ENCODE measurements at regions not wholly inside any gene's neighbourhood (a gene's known extent, or its start where the extent isn't known, plus 50 kb on each side); places are given as distances from the start of the nearest gene placed in this dataset.

DNA sequence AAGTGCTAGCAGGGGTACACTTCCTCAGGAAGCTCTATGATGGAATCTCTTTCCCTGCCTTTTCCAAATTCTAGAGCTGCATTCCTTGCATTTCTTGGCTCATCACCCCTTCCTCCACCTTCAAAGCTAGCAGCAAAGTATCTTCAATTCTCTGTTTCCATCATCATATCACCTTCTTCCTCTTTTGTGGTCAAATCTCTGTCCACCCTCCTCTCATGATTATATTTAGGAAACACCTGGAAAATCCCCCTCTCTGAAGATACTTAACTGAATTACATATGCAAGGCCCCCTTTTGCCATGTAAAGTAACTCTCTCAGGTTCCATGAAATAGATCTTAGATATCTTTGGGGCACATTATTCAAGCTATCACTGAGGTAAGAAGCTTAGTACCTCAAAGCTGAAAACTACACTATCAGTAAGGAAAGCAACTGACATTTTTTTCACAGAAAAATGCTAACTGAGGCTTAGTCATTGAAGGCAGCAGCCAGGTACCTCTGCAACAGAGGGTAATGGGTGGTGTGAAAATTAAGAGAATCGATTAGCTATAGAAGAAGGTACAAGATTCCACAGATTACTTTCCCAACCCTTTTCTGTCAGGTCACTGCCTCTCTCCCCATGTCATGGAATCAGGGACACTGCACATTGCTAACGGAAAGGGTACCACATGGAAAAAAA lies 197.3 kb downstream of the MACC1 start:
- H3K9ac ChIP-seq (ENCODE audit: low read depth in 2 of 2, low read length in 2 of 2): no peak overlapping the region
- no peaks in the 10 kb centered on the region for H3K9me3 ChIP-seq
- no peaks in the 10 kb centered on the region for H3K27me3 ChIP-seq
- H3K27ac ChIP-seq: no peak overlapping the region
- no peaks in the 10 kb centered on the region for H3K4me1 ChIP-seq
- H3K36me3 ChIP-seq: no peaks in the 10 kb centered on the region
- intact Hi-C loops (cut with DNase I): no loop called here
- TF ChIP-seq, protein P1, sequence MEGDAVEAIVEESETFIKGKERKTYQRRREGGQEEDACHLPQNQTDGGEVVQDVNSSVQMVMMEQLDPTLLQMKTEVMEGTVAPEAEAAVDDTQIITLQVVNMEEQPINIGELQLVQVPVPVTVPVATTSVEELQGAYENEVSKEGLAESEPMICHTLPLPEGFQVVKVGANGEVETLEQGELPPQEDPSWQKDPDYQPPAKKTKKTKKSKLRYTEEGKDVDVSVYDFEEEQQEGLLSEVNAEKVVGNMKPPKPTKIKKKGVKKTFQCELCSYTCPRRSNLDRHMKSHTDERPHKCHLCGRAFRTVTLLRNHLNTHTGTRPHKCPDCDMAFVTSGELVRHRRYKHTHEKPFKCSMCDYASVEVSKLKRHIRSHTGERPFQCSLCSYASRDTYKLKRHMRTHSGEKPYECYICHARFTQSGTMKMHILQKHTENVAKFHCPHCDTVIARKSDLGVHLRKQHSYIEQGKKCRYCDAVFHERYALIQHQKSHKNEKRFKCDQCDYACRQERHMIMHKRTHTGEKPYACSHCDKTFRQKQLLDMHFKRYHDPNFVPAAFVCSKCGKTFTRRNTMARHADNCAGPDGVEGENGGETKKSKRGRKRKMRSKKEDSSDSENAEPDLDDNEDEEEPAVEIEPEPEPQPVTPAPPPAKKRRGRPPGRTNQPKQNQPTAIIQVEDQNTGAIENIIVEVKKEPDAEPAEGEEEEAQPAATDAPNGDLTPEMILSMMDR (IDR thresholded peaks at IDR 0.05): no peak
- DNase-seq: no peak
- no peak overlapping the region for H3K4me3 ChIP-seq

DNA sequence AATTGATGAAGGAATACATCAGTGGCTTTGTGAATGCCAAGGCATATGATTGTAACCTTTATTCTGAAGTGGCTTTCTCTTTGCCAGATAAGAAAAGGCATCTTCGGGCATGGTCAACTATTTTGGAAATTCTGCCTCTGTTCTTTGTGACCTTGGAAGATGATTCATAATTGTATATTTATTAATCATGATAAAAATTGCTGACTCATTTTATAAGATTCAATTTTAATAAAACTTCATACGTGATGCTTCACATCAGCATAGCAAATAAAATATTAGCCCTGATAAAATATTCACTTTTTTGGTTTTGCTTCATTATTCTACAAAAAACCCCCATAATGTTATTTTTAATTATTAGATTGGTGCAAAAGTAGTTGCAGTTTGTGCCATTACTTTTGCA lies 200.5 kb downstream of the MACC1 start:
- Histone ChIP-seq H3K36me3 (no peaks in the 10 kb centered on the region), H3K9me3 (no peaks in the 10 kb centered on the region), H3K9ac (ENCODE audit: low read depth in 2 of 2, low read length in 2 of 2) (no peak overlapping the region), H3K27me3 (no peaks in the 10 kb centered on the region), H3K4me1 (no peaks in the 10 kb centered on the region), H3K27ac (no peak overlapping the region), H3K4me3 (no peak overlapping the region)
- no peak for DNase-seq
- intact Hi-C loops (cut with DNase I): no loop called here
- TF ChIP-seq, protein P1 (IDR thresholded peaks at IDR 0.05): no peak

DNA sequence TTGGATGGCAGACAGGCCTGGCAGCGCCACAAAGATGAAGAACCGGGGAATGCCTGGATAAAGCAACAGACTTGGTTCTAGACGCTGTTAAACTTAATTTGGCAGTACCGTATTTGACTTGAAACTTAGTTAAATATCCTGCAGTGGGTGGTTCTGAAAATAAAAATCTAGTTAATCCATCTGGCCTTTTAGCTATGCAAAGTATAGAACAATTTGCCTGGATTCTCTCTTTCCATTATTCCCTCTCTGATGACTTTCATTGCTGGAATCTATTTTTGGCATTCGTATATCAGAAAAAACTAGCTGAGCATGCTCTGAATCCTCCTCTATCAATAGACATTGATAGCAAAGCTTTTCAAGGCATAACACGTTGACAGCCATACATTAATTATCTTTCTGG lies 203.6 kb downstream of the MACC1 start:
- no peak for DNase-seq
- H3K4me3 ChIP-seq: no peak overlapping the region
- intact Hi-C loops (cut with DNase I): no loop called here

DNA sequence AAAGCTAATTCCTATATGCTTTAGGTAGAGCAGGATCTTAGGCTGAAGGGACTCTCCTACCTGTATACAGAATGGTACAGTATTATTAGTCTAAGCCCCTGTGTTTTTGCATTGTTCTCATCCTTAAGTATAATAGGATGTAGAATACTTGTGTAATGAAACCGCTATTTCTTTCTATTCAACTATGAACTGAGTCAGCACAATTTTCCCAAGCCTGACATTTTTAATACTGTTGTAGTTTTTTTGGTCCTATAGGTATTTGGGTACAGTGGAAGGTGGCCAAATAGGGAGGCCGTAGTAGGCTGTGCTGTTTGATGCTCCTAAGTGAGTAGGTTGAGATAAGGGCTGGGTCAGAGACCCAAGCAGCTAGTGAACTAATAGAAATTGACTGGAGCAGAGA lies 205.1 kb downstream of the MACC1 start:
- DNase-seq: no peak
- TF ChIP-seq, protein P1 (IDR thresholded peaks at IDR 0.05): no peak
- no peak overlapping the region for H3K4me3 ChIP-seq
- H3K9ac ChIP-seq (ENCODE audit: low read depth in 2 of 2, low read length in 2 of 2): no peak overlapping the region
- H3K27ac ChIP-seq: no peak overlapping the region
- no peaks in the 10 kb centered on the region for H3K9me3 ChIP-seq
- H3K4me1 ChIP-seq: no peaks in the 10 kb centered on the region
- no peaks in the 10 kb centered on the region for H3K36me3 ChIP-seq
- H3K27me3 ChIP-seq: no peaks in the 10 kb centered on the region
- intact Hi-C loops (cut with DNase I): no loop called here

More for the DNA sequence above, 203.6 kb downstream of the MACC1 start:
- H3K9ac ChIP-seq (ENCODE audit: low read depth in 2 of 2, low read length in 2 of 2): no peak overlapping the region
- no peaks in the 10 kb centered on the region for H3K36me3 ChIP-seq
- TF ChIP-seq, protein P1 (IDR thresholded peaks at IDR 0.05): no peak
- no peaks in the 10 kb centered on the region for H3K9me3 ChIP-seq
- H3K4me1 ChIP-seq: no peaks in the 10 kb centered on the region
- H3K27me3 ChIP-seq: no peaks in the 10 kb centered on the region
- H3K27ac ChIP-seq: no peak overlapping the region

DNA sequence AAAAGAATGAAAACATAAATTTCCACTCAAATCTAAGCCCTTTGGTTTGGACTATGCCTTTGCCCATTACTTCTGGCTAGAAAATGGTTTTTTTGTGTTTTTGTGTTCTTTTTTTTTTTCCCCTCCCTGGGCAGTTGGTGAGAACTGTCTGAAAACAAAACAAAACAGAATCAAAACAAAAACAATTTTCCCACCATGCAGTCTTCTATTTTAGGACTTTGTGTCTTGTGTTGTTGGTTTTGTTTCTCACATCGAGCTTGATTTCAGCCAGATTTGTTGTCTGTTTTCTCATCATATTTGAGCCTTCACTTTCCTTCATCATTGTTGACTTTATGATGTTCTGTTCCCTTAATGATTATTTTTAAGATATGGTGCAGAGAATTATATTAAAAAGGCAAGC lies 206.3 kb downstream of the MACC1 start:
- no peaks in the 10 kb centered on the region for H3K9me3 ChIP-seq
- no peak overlapping the region for H3K4me3 ChIP-seq
- TF ChIP-seq, protein P1 (IDR thresholded peaks at IDR 0.05): no peak
- no peaks in the 10 kb centered on the region for H3K36me3 ChIP-seq
- H3K4me1 ChIP-seq: no peaks in the 10 kb centered on the region
- no peaks in the 10 kb centered on the region for H3K27me3 ChIP-seq
- intact Hi-C loops (cut with DNase I): no loop called here
- no peak overlapping the region for H3K9ac ChIP-seq (ENCODE audit: low read depth in 2 of 2, low read length in 2 of 2)
- DNase-seq: no peak
- H3K27ac ChIP-seq: no peak overlapping the region
